HG02678 (cell line): ENCODE measurements at regions not wholly inside any gene's neighbourhood (a gene's known extent, or its start where the extent isn't known, plus 50 kb on each side); places are given as distances from the start of the nearest gene placed in this dataset.
A peak's percentile ranks its signal among the peaks of the same experiment; 100 is the strongest.

Source experiments
- ATAC-seq: cut with Tn5 transposase; IDR thresholded peaks from one replicate; pipeline ENCODE4 v1.9.1; 2021; ENCODE audit warnings: mild to moderate bottlenecking, moderate library complexity; ENCODE audit not compliant: unreplicated experiment

- no peak for ATAC-seq
Observed at GRCh38 chr5:109476292-109476691, 66.5 kb upstream of the PJA2 start.

GRCh38 chr5:109469896-109470662 lies 60.3 kb upstream of the PJA2 start:
- ATAC-seq: no peak

- peak; percentile 97 for ATAC-seq
Observed at GRCh38 chr5:109468737-109469420, 59.1 kb upstream of the PJA2 start.

DNA sequence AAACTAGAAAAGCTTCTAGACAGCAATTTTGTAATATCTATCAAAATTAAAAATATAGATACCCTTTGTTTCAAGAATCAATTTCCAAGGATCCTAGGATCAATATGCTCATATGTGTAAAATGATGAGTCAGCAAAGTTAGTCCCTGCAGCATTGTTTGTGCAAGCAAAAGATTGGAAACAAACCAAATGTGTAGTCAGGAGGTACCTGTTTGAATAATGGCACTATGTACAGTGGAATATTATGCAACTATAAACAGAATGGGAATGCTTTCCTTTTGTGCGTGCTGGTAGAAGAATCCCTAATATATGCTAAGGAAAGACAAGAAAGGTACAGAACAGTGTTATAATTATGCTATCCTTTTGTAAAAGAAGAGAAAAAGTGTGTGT lies 58.5 kb upstream of the PJA2 start:
- ATAC-seq: no peak

DNA sequence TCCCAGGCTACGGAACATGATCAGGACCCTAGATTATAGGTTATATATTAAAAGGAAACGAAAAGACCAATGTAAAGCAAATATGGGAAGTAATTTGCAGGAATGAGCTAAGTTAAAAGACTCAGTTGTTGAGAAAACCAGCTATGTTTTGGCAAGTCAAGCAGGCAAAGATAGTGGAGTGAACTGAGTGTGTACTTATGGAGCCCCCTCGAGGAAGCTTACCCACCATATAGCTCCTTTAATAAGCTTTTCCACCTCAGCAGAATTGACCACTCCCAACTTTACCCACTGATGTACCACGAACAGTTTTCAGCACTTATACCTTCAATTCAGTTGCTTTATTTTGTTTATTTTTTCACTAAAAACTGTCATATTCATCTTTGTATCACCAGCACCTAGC lies 57.3 kb upstream of the PJA2 start:
- no peak for ATAC-seq
